HG02763 (cell line): ENCODE measurements at regions not wholly inside any gene's neighbourhood (a gene's known extent, or its start where the extent isn't known, plus 50 kb on each side); places are given as distances from the start of the nearest gene placed in this dataset.
"Not testable (repeated sequence)": the region's sequence is repeated elsewhere in the genome, so short reads cannot be mapped to it uniquely, and the experiment has no call there.

ENCODE experiments used
- ATAC-seq: cut with Tn5 transposase; IDR thresholded peaks from one replicate; pipeline ENCODE4 v1.9.1; 2021; ENCODE audit warnings: mild to moderate bottlenecking, moderate library complexity; ENCODE audit not compliant: unreplicated experiment

- ATAC-seq = no peak
Observed at GRCh38 chr5:124521461-124522230, 224.8 kb downstream of the ZNF608 start.

- peak; percentile 69 for ATAC-seq
Observed at GRCh38 chr5:124519396-124519795, 227.0 kb downstream of the ZNF608 start.

- no peak for ATAC-seq
Observed at GRCh38 chr5:124516567-124516966, 229.9 kb downstream of the ZNF608 start.

DNA sequence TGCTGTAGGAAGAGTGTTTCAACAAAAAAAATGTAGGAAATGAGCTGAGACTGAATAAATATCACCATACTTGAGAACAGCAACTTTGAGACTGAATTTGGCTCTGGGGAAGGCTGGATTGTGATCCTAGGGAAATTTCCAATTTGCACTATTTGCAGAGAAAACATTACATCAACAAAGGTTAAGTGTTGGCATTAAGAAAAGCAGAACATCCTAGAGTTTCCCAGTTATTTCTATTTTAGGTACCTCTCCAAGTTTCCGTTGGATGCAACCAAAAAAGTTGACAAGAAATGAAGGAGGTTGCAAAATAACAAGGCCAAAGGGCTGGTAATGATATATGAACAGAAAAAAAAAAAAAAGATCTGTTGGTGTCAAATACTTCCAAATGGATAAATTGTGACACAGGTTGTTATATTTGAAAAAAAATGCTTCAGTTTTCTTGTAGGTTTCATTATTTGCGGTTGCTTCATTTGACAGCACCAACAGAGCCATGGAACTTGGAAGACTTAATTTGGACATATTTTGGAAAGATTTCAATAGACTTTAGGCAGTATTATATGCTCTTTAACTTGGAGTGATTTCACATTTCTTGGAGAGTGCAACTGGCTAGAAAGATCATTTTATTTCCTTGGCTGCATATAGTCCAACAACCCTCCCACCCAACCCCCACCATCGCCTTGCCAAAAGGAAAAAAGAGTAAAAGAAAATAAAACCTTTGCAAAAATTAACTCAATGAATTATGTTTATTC is 230.8 kb downstream of the ZNF608 start:
- ATAC-seq = no peak

GRCh38 chr5:124514956-124515355 is 231.5 kb downstream of the ZNF608 start:
- ATAC-seq = no peak

DNA sequence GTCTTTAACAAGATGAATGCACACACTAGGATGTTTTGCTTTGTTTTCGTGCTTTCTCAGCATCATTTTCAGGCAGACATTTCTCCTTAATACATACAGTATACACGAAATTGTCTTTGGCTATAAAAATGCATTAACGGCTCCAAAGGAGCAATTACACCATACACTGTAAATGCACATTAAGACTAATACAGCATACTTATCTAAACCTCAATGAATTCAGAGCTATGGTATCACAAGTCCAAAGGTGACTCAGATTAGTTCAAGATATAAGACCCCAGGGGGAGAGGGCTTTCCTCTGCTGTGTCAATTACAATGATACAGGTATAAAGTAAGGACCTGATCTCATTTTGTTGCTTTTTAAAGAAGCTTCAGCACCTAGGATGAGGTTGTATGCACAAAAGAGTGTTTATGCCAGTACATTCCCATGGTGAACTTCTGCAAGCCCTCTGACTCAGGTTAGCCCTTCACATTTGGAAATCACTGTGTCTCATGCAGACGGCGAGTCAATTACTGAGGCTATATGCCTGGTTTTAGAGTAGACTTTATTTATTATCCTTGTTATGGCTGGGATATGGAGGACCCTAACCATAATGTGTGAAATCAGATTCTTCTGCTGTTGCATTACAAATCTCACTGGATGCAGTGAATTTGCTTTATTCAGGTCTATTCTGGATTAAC is 233.3 kb downstream of the ZNF608 start:
- no peak for ATAC-seq

- ATAC-seq = no peak
Observed at GRCh38 chr5:124512236-124512635, 234.2 kb downstream of the ZNF608 start.

GRCh38 chr5:124511791-124512190 is 234.6 kb downstream of the ZNF608 start:
- no peak for ATAC-seq

DNA sequence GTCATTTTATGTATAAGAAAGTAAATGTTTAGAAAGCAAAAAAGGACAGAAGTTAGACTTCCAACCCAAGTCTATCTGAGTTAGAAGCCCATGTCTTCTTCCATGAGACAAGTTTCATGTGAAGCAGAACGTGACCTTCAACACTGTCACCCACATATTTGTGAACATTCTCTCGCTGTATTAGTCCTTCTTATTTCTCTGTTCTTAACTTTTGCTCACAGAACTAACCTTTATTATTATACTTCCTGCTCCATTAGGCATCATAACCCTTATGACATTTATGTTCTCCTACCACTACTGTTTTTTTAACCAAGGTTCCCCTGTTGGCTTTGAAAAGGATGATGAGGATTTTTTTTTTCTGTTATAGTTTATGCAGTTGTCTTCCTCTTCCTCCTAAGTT is 238.8 kb downstream of the ZNF608 start:
- no peak for ATAC-seq

DNA sequence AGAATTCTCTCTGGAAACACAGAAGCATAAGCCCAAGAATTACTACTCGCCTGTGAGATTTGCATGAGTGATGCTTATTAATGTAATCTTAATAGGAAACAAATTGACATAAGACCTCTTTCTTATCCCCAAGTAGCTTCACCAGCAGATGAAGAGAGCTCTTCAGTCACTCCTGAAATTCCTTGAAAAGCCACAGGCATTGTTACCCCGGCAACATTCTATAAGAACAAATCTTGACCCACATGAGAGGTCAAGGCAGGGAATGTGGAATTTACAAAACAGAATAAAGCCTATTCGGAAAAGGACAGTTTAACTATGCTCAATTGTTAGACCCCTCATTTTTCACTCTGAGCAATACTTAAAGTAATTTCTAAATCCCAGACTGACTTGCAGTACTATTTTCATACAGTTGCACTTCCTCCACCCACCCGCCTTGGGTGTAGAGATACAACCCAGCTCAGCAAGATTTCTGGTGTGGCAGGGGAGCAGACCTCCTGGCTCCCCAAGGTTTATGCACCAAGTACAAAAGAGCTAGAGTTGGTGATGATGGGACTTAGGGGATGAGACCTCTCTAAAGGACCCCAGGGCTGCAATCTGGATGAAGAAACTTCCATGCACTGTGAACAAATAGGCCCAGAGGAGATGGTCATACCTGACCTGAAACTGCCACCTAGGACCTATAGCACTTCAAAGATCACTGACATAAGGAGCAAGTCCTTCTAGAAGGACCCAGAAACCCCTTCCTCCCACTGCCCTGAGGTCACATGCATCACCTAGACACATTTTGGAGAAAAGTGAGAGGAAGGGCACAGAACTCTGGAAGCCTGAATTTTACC is 242.1 kb downstream of the ZNF608 start:
- ATAC-seq = peak; percentile 92

DNA sequence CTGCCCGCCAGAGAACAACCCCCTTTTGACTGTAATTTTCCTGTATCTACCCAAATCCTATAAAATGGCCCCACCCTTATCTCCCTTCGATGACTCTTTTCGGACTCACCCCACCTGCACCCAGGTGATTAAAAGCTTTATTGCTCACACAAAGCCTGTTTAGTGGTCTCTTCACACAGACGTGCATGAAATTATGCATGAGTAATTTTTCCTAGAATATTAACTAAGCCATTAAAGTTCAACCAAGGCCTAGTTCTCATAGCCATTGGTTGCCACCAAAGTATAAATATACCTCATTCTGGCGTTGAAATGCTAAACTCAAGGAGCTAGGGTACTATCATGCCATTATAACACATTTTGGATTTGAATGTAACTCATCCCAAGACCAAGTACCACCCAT is 243.9 kb downstream of the ZNF608 start:
- no peak for ATAC-seq

GRCh38 chr5:124499818-124500217 is 246.6 kb downstream of the ZNF608 start:
- ATAC-seq = not testable (repeated sequence)

DNA sequence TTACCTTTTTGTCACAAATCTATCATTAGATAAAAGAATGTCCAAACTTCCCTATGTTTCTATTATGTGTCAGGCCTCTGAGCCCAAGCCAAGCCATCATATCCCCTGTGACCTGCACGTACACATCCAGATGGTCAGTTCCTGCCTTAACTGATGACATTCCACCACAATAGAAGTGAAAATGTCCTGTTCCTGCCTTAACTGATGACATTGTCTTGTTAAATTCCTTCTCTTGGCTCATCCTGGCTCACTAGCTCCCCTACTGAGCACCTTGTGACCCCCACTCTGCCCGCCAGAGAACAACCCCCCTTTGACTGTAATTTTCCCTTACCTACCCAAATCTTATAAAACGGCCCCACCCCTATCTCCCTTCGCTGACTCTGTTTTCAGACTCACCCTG is 249.5 kb downstream of the ZNF608 start:
- ATAC-seq = not testable (repeated sequence)

GRCh38 chr5:124494540-124495116 is 251.8 kb downstream of the ZNF608 start:
- no peak for ATAC-seq

DNA sequence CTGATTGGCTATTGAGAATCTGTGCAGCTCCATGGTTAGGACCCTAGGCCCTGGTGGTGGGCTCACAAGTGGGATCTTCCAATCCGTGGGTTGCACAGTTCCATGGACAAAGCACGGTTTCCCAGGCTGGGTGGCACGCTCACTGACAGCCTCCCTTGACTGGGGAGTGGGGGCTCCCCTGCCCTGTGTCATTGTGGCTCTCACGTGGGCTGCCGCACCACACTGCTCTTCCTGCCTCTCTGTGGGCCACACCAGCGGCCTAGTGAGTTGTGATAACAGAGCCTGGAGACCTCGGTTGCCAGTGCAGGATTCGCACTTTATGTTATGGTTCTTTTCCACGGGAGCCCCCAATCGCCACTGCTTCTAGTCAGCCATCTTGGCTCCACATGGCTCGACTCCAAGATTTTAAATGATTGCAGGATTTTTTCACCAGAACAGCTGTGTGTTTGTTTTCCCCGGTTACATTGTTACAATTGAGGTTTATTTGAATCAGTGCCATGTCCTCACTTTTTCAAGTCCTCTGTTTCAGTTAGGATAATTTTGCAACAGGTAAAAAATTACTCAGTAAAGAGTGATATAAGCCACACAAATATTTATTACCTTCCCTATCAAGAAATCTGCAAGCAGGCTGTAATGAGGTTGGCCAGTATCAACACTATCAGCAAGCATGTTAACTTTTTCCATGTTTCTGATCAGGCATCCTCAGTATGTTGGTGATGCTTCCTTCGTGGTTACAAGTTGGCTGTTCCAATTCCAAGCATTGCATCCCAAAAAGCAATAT is 253.8 kb downstream of the ZNF608 start:
- ATAC-seq = no peak

GRCh38 chr5:124490315-124490714 is 256.1 kb downstream of the ZNF608 start:
- ATAC-seq = not testable (repeated sequence)

DNA sequence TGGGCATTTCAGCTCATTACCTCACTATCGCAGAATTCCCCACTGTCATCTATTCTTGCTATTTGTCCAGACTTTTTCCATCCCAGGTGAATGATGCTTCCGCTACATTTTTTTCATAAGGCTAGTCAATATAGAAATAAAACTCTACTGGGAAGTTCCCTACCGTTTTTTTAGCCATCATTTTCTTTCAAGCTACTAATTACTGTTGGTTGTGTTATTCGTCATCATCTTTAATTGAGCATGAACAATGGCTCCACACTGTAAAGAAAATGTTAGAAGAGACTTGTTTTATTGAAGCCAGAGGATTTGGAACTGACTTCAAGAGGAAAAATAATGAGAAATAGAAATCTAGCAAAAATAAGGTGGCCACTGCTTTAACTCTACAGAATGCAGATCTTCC is 265.0 kb downstream of the ZNF608 start:
- ATAC-seq = no peak

- ATAC-seq = no peak
Observed at GRCh38 chr5:124480964-124481363, 265.5 kb downstream of the ZNF608 start.

GRCh38 chr5:124480022-124480421 is 266.4 kb downstream of the ZNF608 start:
- no peak for ATAC-seq

DNA sequence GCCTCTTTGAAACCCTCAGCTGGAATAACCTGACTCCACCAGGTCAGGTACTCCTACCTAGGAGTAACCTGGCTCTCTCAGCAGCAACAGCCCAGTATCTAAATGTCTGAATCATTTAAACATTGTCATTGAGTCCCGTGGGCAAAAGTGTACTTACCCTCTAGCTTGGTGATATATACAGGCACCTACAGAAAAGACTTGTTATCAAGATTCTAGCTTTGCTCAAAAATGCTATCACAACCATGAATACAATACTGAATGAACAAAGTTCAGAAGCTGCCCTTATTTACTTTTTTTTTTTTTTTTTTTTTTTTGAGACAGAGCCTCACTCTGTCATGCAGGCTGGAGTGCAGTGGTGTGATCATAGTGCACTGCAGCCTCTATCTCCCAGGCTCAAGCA is 268.2 kb downstream of the ZNF608 start:
- ATAC-seq = no peak
